Mucosa of gallbladder (tissue), 1 donor: ENCODE measurements at regions not wholly inside any gene's neighbourhood (a gene's known extent, or its start where the extent isn't known, plus 50 kb on each side); places are given as distances from the start of the nearest gene placed in this dataset.

Source experiments
- DNase-seq: peaks from one replicate; pipeline ENCODE4 v3.0.0-alpha.2; 2020; ENCODE audit warnings: low spot score
- donor health status: DM: no; HTN: no; CAD: no.

DNA sequence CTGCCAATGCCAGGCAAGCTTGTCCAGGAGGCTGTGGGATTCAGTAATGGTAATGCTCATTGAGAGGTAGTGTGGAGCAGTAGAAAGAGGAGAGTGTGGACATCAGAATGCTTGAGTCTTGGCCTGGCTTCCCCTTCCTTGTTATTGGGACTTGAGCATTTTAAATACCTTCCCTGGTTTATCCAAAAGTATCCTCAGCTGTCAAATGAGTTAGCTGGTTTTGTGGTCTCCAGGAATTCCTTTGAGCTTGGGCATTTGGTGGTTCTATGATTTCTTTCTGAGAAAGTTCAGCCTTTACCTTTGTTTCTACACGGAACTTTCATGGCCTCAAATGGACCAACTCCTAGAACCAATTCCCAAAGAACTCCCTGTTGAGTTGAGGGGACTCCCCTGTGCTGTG lies 264.3 kb downstream of the PTEN start:
- no peak for DNase-seq

DNA sequence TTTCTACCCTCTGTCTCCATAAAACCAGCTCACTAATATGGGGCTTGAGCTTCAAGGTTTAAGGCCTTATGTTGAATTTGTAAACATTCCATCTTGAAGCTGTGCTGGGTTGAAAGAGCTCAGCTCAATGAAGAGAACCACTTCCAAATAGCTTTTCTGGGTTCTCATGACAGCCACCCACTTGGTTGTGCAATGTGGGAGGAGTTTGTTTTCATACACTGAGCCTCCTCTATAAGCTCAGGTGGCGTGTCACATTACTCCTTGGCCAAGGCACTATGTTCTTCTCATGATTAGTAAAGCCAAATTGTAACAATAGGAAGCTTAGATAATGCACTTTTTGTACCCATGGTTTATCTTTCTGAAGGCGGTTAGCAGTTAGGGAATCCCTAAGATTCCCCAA lies 265.6 kb downstream of the PTEN start:
- no peak for DNase-seq

DNA sequence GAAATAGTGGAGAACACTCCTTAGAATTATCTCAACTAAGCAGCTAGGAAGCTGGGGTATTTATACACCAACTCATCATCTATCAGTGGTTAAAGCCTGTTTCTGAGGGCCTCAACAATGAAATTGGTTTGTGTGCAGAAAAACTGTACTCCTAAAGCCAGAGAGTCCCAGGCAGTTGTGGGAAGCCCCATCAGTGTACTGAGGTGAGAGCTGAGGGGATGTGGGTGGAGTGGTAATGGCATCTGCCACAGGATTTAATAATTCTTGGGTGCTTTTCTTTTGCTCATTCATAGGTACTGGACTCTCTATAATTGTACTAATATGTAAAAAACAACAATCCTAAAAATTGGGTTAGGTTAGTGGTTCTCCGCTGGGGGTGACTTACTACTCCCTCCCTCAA lies 267.5 kb downstream of the PTEN start:
- DNase-seq = no peak

GRCh38 chr10:88131511-88132139 lies 268.2 kb downstream of the PTEN start:
- DNase-seq = peak; percentile 75

- no peak for DNase-seq
These were observed 273.3 kb downstream of the PTEN start for GRCh38 chr10:88136712-88137111.

- DNase-seq = no peak
These were observed 275.0 kb downstream of the PTEN start for GRCh38 chr10:88138319-88138848.

DNA sequence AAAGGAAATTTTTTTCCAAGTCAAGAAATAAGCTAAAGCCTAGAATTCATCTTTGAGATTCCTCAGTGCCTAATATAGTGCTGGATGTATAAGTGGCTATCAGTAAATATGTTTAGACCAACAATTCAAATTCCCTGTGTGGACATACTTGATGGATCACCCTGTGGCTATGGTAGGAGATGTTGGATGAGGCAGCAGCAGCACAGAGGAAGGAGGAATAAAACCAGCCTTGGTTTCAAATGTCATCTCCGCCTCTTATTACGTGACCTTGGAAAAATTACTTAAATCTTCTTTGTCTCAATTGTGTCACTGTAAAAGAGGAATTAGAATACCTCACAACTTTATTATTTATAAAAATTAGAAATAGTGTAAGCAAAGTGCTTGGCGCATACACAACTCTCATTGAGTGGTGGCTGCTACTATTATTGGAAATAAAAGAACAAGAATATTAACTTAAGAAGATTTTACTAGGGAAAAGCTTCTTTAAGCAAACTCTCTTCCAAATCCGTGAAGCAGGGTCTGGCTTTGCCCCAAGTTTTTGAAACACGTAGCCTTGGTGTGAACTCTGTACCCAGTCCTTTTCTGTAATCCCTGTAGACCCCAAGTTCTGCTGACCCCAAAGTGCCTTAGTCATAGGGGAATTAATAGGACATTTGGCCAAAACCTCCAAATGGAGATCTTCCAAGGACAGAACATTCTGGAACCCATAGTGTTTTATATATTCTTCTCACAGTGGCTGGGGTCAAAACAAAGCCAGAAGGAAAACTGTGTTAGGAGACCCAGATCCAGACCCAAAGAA lies 283.8 kb downstream of the PTEN start:
- no peak for DNase-seq

DNA sequence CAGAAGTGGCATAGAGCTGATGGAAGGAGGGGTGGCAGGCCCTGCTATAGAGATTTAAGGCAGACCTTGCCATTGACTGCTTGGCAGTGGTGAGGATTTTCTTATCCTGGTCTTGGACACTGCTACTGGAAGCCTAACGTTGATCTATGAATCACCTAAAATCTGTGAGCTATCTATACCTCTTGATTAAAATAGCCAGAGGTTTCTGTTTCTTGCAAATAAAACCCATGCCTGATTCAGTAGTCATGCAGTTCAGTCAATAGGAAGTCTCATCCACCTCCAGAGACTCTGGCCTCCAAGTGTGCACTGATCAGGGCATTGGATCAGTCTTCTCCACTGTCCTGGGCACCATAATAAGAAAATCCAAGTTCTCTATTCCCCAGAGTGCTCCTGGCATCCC lies 286.5 kb downstream of the PTEN start:
- DNase-seq = no peak

- no peak for DNase-seq
These were observed 286.9 kb downstream of the PTEN start for GRCh38 chr10:88150339-88150738.

GRCh38 chr10:88152728-88153133 lies 289.3 kb downstream of the PTEN start:
- no peak for DNase-seq

DNA sequence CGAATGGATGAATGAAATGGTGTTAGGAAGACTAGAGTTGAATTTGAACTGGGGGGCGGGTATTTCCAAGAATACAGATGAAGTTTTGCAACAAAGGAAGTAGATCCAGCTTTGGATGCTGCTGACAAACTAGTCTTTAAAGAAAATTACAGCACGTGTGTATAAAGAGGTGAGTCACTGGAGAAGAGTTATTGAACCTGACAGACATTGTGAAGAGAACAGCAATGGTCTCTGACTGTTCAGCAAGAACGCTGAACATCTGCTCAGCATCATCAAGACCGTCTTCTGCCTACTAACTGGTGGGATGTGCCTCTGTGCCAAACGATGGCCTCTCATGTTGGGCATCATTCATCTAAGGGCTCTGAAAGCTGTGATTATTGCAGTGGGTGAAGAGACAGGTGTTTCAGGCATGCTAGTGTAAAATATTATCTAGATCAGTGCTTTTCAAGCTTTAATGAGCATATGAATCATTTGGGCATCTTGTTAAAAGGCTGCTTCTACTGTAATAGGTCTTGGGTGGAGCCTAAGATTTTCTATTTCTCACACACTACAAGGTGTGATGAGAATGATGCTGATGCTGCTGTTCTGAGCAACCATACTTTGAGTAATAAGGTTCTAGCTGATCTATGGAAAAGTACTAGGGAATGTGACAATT lies 291.3 kb downstream of the PTEN start:
- no peak for DNase-seq

GRCh38 chr10:88156341-88156740 lies 292.9 kb downstream of the PTEN start:
- DNase-seq = no peak

- no peak for DNase-seq
These were observed 294.6 kb downstream of the PTEN start for GRCh38 chr10:88157981-88158465.

DNA sequence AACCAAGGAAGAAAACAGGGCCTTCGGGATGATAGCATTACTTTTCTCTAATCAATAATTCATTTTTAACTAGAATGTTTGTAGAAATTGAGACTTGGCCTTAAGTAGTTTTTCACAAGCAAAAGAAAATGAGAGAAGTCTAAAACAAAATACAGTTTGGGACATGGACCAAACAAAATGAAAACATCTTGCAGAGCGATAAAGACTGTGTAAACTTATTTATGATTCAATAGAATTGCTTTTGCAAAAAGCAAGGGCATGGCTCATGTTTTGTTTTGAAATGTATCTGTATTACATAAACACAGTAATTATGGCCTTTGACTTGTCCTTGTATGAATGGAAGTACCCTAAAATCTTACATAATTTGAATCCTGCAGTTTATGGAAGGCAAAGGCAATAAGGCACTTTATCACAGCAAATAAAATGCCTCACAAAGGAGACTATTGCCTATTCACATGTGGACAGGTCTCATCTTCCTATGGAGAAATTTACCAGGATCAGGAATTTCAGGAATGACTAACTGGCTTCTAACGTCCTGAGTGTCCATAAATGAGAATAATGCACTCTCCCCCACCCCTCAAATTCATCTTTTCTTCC lies 295.2 kb downstream of the PTEN start:
- DNase-seq = no peak

DNA sequence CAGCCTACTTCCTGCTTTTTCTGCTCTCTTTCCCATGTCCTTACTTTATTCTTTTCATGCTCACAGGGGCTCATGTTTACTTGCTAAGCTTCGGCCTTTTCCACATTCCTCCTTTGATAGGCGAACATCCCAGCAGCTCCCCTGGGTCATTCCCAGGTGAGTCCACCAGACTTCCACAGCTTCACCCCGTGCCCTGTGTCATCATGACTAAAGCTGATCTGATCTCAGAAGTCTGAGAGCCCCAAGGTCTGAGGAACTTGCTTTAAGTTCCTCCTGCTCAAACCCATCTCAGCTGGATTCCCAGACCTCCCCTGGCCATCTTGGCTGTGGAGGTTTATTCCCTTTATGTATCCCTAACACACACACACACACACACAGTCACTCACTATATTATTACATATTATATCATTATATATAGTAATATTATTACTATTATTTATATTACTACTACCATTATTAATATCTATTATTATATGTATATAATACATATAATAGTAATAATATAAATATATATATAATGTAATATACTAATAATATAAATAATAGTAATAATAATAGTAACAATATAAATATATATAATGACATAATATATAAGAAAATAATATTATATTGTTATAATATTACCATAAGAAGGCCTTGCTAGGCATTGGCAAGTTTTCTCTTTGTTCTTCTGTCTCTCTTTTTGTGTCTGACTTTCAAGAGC lies 295.9 kb downstream of the PTEN start:
- no peak for DNase-seq

DNA sequence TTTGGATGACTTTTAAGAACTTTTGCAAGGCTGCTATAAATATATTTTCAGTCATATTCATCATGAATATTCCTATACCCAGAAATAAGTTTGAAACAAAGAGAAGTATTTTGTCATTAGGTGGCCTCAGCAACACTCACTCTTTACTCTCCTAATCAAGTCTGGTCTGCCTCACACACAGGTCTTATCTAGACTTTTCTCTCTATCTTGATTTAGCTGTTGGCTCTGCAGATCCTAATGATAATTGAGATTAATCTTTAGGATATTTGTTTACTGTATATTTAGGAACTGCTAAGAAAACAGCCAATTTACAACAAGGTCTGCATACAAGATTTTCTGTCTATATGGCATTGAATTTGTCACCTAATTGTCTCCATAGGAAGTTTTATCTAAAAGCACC lies 297.6 kb downstream of the PTEN start:
- DNase-seq = no peak

DNA sequence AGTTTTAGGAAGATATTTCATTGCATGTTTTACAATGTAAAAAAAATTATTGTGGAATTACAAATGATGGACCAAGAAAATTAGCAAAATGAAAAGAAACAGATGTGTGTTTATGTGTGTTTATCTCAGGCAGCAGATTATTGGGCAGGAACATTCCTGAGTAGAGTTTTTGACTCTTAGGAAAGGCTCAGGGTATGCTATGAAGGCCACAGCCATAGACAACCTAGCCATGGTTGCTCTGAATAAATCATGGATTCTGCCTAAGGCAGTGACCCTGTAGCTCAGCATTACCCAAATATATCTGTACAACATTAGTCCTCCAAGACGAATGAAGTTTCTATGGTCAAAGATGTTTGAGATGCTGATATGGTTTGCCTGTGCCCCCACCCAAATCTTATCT lies 298.3 kb downstream of the PTEN start:
- no peak for DNase-seq

- no peak for DNase-seq
These were observed 299.4 kb downstream of the PTEN start for GRCh38 chr10:88162852-88163251.

DNA sequence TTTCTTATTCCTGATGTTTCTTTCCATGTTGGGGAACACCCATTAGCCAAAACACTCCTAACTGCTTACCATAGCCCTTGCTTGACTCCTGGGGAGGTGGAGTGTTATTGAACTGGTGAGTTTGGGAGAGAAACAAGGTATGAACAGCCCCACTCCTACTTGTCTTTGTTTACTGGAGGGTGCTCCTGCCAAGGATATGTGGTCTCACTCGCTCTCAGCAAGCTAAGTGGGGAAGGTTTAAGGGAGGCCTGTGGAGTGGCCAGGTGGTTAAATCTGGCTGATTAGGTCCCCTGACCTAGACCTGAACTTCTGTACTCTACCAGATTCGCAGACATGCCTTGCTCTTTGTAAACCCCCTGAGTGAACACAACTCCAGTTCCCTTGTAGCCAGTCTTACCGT lies 300.1 kb downstream of the PTEN start:
- no peak for DNase-seq

DNA sequence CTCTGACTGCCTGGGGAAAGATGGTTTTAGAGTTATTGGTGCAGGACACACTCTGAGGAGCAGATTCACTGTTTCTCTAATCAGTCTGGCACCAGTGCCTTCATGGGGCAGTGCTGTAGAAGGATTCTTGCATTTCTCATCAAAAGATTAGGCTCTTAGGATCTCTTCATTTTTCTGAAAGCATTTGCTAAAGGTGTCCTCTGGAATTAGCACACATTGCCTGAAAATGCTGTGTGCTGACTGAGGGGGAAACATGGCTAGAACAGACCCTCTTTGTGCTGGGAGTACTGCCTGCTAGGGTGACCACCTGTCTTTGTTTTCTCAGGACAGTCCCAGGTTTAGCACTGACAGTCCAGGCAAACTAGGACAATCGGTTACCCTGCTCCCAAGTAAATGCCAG lies 301.0 kb downstream of the PTEN start:
- no peak for DNase-seq

GRCh38 chr10:88165849-88166271 lies 302.4 kb downstream of the PTEN start:
- DNase-seq = no peak
